ENCODE measurements at regions not wholly inside any gene's neighbourhood (a gene's known extent, or its start where the extent isn't known, plus 50 kb on each side); places are given as distances from the start of the nearest gene placed in this dataset.
"Not testable (repeated sequence)": the region's sequence is repeated elsewhere in the genome, so short reads cannot be mapped to it uniquely, and the experiment has no call there.

DNA sequence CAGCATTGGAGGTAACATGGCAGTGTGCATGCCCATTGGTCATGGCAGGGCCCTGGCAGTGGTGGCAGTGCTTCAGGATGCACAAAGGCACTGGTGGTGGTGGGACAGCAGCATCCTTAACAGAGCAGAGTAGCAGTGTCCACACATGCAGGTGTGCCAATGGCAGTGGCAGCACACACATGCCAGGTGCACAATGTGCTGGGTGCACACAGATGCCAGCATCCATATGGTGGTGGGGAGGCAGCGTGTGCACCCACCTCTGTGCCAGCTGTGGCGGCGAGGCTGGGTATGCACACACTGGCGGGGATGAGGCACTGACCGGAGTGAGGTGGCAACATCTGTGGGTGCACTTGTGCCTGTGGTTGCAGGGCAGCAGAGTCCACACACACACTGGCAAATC lies 150.6 kb downstream of the SI start:
- DNase-seq (ENCODE audit: low read depth), result no peak

DNA sequence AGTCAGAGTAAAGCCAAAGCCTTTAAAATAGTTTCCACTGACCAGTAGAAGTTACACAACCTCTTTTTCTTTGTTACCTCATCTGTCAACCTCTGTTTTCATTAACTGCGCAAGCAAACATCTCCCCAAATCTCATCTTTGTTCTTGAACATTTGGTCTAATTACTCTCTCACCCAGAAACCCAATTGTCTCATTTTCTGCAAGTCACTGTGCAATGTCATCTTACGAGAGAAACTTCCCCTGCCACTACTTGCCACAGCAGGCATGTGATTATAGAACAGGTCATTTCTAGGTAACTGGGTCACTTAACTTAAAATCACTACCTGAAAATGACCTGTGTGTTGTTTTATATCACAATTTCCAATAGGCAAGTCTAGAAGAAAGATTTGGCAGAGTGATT lies 159.4 kb downstream of the SI start:
- no peak for DNase-seq (ENCODE audit: low read depth)

DNA sequence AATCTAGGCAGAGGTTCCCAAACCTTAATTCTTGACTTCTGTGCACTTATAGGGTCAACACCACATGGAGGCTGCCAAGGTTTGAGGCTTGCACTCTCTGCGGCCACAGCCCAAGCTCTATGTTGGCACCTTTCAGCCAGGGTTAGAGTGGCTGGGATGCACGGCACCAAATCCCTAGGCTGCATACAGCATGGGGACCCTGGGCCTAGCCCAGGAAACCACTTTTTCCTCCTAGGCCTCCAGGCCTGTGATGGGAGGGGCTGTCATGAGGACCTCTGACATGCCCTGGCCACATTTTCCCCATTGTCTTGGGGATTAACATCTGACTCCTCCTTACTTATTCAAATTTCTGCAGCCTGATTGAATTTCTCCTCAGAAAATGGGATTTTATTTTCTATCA lies 165.4 kb downstream of the SI start:
- DNase-seq (ENCODE audit: low read depth), result no peak

DNA sequence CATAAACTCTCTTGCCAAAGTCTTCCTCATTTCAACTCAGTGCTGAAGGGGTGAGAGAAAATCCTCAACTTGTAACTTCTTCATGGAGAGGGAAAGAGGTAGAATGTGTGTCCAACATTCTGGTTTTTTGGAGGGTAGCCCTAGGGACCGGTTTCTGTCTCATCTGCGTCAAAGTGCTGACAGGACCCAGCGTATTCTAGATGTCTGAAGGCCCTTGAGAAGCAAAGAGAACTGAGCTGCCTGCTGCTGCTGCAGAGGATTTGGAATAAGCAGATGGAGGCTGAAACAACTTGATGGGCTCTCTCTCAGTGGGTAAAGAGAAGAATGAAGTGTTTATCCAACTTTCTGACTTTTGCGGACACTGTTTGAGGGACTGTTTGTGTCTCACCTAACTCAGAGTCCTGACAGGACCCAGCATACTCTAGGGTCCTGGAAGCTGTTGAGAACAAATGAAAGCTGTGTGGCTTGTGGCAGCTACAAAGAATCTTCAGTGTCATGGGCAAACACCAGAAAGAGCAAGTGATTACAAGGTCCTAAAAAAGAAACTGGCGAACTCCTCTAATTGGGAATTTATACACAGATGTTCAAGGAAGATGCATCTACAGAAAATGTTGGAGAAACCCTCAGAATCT lies 174.4 kb downstream of the SI start:
- DNase-seq (ENCODE audit: low read depth), result no peak

DNA sequence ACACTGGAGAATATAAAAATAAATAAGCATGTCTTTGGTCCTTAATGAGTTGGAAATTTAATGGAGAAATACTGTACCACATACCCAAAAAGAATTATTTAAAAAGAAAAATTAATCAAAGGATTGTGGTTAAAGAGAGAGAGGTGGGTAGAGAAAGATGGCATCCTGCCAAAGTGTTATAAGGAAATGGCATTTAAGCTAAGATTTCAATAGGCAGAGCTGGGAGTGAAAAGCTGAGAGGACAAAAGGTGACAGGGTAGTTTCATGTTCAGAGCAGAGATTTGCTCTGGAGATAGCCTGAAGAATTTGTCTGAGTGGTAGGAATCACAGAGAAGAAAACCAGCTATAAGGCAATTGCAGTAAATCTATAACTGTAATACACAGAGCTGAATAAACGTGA lies 181.0 kb downstream of the SI start:
- DNase-seq (ENCODE audit: low read depth), result no peak

DNA sequence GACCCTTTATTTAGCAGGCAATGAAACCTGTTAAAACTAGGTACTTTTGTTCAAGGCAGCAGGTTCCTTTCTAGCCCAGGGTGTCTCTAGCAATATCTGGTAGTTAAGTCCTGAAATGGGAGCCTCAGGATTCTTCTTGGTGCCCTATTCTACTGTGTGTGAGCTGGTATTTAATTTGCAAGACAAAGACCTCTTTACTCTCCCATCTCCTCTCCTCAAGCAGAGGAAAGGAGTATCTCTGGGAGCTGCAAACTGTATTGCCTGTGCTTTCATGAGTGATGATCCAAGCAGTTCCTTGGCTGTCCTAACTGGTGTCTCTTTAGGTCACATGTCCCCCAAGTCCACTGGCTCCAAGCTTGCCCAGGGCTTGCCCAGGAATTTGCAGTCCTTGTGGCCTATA lies 188.2 kb downstream of the SI start:
- DNase-seq (ENCODE audit: low read depth), result no peak

DNA sequence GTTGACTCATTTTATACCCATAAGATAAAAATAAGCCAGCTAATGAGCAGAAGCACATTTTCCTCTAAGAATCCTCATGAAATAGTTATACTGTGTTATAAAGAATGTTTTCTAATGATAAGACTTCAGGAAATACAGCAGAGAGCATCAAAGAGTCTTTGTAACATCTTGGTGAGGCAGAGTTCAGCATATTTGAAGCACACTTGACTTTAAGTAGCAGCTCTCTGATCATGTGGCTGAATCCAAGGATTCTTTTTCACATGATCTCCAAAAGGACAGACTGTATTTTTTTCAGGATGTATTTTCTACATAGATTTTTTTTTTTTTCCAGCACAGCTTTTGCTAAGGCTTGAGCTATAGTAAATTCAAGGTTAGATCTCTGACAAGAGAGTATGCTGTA lies 195.1 kb downstream of the SI start:
- no peak for DNase-seq (ENCODE audit: low read depth)

DNA sequence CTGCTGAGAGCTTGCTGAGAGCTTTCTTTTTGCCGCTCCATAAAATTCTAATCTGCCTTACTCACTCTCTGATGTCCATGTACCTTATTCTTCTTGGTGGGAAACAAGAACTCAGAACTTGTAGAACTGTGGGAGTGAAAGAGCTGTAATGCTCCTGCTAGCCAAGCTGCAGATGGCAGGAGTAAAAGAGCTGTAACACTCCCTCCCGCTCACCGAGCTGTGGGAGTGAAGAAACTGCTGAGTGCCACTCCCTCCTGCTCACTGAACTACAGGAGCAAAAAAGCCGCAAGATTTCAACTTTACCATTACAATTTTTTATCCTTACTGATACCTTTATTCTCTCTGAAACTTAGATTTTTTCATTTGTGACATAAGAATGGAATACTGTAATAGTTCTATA lies 199.1 kb downstream of the SI start:
- no peak for DNase-seq (ENCODE audit: low read depth)

DNA sequence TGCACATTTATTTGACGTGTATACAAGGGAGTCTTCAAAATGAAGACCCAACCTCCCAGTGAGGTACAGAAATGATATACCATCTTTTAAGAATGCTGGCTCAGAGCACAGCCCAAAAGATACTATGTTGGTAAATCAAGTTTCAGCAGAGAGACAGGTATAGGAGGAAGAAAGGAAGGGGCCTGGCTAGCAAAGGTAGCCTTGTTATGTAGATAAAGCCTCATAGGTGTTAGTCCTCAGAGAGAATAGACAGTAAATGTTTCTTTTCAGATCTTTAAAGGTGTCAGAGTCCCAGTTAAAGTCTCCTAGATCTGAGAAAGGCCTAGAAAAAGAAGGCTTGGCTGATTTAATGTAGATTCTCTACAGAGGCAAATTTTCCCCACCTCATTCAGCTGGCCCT lies 213.8 kb downstream of the SI start:
- DNase-seq (ENCODE audit: low read depth), result no peak

DNA sequence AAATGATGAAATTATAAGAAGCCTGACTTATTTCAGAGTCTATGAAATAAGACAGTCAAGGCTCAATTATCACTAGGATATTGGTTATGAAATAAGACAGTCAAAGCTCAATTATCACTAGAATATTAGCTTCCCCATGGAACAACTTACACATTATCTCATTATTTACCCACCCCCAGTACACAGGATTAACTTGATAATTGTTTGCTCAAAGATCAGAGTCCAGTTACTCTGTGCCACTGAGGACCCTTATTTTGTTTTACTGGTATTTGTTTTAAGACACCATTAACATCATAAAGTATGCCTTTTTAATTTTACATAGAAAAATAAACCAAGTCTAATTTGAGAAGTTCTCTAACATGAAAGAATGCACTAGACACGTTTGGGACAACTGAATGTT lies 225.4 kb downstream of the SI start:
- DNase-seq (ENCODE audit: low read depth), result no peak

DNA sequence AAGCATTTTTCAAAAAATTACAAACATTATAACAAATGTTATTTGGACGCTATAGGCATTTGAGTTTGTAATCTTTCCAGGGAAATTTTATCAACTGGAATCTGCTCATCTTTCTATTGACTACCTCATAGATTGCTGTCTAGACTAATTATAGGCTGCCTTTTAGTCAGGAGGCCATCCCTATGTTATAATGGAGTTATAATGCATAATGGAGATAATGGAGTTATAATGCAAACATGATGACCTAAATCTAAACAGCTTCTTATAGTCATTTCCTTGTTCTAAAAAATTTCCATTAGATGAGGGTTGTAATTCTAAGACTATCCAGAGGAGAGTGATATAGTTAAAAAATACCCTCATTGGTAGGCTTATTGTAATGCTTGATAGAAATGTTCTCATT lies 226.4 kb downstream of the SI start:
- DNase-seq (ENCODE audit: low read depth), result no peak

DNA sequence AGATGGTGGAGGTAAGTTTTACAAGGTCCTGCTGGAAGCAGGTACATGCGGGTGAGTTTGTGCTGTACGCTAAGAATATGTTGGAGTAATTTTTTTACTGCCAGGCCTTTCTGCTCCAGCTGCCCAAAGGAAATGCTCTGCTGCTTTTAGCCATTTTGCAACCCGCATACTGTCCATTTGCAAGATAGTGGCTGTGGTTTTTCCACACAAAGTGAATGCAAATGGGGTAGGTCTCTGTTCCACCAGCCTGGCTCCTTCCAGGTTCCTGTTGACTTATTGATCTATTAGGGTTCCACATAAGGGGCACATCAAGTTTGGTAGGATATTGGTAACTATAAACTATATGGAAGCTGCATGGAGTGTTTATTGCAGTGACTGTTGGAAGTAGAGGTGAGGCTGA lies 227.1 kb downstream of the SI start:
- DNase-seq (ENCODE audit: low read depth), result no peak

DNA sequence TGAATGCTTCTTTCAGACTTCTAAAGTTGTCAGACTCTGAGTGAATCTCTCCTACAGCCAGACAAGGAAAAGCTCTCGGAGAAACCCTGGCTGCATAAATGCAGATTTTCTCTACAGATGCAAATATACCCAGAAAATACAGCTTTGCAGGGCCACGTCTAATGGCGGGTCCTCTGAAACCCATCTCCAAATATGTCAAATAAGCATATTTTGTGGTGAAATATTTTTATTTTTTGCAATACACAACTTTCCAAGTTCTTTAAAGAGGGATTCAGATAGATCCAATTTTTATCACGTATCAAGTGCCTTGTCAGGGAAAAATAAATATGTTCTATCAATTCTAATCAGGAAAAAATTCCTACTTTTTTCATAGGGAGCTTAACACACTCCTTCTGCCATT lies 229.4 kb downstream of the SI start:
- DNase-seq (ENCODE audit: low read depth), result no peak

DNA sequence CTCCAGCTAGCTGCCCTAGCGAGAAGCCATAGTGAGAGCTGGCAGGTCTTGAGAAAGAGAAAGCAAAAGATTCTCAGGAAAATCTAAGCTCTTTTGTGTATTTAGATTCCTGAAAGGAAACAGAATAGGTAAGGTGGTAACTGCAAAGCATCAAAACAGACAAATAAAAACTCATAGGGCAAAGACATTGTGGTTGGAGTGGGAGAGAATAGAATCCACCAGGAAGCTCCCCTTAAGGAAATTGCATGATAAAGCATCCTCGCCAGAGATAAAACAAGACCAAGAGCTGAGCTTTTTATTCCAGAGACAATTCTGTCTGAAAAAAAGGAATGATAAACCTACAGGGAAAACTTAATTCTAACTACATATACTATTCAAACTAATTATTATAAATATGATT lies 232.6 kb downstream of the SI start:
- no peak for DNase-seq (ENCODE audit: low read depth)

DNA sequence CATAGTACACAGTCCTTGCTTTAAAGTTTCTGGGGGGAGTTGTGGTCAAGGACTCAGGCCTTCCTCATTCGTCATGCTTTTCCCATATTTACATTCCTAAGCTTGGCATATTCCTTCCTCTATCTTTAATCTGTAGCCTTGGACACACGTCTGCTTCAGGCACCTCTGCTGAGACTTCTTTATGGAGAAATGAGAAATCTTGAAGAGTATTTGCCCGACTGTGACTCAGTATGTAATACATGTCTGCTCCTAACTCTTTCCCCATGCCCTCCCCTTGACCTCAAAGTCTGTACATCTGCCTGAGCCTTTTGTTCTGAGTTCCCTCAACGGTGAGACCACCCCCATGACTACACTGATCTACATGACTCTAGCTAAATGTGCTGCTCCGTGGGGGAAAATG lies 246.1 kb downstream of the SI start:
- no peak for DNase-seq (ENCODE audit: low read depth)

DNA sequence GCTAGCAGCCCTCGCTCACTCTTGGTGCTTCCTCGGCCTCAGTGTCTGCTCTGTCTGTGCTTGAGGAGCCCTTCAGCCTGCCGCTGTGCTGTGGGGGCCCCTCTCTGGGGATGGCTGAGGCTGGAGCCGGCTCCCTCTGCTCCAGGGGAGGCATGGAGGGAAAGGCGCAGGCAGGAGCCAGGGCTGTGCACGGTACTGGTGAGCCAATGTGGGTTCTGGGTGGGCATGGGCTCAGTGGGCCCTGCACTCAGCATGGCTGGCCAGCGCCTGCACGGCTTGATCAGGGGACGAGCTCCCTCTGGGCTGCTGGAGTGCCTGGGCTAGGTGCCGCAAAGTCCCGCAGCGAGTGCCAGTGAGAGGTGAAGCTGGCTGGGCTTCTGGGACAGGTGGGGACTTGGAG lies 260.0 kb downstream of the SI start:
- DNase-seq (ENCODE audit: low read depth), result no peak

DNA sequence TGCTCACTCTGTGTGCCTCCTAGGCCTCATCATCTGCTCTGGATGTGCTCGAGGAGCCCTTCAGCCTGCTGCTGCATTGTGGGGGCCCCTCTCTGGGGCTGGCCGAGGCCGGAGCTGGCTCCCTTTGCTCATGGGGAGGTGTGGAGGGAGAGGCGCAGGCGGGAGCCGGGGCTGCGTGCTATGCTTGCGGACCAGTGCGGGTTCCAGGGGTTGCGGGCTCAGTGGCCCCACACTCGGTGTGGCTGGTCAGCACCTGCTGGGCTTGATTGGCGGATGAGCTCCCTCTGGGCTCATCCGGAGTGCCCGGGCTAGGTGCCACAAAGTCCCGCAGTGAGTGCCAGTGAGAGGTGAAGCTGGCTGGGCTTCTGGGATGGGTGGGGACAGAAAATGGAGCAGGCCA lies 264.2 kb downstream of the SI start:
- DNase-seq (ENCODE audit: low read depth), result no peak

DNA sequence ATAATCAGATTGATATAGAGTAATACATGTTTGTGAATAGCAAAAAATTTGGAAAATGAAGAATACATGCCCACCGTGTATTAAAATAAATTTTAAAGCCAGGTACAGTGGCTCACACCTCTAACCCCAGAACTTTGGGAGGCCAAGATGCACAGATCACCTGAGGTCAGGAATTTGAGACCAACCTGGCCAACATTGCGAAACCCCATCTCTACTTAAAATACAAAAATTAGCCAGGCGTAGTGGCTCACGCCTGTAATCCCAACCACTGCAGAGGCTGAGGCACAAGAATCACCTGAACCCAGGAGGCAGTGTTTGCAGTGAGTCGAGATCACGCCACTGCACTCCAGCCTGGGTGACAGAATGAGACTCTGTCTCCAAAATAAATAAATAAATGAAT lies 266.3 kb downstream of the SI start:
- DNase-seq (ENCODE audit: low read depth), result no peak

DNA sequence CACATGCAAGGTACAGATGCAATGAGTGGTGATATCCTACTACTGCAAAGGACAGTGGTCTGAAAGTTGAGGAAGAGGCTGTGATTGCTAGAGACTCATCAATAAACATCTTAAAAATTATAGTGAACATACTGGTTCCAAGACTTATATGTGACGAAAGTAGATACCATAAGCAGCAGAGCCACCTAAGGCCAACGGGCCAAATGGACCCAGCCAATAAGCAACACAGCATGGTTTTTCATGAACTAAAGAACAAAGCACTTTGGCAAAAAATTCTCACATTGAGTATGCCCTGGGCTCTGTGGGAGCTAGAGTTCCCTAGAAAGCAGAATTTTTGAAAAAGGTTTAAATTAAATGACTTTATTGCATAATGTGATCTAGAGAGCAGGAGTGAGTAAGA lies 272.1 kb downstream of the SI start:
- no peak for DNase-seq (ENCODE audit: low read depth)

DNA sequence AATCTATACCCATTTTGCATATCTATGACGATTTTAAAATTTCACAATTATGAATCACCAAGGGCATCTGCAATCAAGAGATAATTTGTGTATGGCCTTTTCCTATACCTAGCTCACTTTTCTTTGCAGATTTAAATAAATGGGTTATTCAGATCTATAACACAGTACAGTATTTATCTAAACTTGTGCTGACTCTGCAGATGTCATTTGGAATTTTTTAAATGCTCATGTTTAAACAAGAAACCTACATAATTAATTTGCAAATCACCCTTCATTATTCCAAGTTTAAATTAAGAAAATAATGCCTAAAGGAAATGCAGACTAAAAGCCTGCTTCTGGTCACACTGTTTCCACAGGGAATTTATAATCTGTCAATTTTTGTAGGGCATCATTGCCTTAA lies 284.2 kb downstream of the SI start:
- no peak for DNase-seq (ENCODE audit: low read depth)

DNA sequence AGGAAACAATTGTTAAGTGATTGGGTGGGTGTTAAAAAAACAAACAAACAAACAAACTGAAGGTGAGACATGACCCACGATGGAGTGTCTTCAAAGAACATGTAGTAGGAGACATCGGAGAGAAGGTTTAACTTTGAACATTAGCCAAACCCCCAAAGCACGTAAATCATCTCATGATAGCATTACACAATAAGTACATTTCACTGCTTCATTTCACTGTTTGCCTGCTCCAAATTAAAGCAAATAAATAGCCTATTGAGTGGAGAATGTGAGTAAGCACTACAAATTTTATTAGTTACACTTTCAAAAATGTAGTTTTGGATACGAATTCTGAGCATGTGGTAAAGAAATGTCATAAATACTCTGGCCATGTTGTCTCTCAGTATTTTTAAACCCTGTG lies 287.0 kb downstream of the SI start:
- DNase-seq (ENCODE audit: low read depth), result no peak

DNA sequence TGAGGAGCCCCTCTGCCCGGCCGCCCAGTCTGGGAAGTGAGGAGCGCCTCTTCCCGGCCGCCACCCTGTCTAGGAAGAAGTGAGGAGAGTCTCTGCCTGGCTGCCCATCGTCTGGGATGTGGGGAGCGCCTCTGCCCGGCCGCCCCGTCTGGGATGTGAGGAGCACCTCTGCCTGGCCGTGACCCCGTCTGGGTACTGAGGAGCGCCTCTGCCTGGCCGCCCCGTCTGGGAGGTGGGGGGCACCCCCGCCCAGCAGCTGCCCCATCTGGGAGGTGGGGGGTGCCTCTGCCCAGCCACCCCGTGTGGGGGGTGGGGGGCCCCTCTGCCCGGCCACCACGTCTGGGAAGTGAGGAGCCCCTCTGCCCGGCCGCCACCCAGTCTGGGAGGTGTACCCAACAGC lies 293.9 kb downstream of the SI start:
- not testable (repeated sequence) for DNase-seq (ENCODE audit: low read depth)

DNA sequence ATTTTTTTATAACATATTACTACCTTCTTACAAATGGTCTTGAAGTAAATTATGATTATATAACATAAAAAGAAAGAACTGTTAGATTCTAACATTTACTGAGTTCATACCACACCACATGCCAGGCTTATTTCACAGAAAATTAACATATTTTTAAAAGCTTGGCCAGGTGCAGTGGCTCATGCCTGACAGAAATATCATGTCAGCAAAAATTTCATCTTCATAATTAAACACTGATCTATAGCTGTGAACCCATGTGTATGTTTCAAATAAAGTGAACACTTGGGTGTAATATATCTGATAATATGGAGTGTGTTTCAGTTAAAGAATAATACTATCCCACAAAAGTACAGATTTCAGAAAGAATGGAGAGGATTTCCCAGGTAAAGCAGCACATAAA lies 296.5 kb downstream of the SI start:
- no peak for DNase-seq (ENCODE audit: low read depth)

DNA sequence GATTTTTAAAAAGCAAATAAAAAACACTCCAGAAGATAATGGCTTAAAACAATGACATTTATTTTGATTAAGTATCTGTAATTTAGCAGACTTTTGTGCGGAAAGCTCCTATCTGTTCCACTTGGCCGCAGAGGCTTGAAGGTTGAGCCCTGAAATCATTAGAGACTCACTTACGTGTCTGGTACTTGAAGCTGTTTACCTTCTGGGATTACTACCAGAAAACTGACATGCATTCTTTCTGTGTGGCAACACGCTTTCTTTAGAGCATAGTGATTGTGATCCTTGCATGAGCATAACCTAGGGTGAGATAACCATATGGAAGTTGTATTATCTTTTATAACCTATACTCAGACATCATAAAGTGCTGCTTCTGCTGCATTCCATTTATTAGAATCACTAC lies 298.5 kb downstream of the SI start:
- DNase-seq (ENCODE audit: low read depth), result no peak

DNA sequence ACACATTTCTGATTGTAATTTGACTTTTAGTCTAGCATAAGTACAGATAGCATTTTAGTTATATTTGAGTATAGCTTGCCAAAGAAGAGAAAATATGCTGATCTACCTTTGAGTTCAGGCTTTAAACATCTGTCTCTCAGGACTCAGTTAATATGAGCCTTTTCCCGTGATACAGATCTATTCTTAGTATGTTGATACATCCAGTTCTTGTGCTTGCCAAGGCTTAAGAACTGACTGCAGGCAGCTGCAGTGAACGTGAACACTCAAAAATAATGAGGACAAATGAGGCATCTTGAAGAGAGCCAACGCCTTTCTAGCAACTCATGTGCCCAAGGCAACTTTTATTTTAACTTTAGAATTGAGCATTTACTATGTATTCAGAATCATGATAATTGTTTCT lies 325.5 kb downstream of the SI start:
- DNase-seq (ENCODE audit: low read depth), result no peak

Data from stromal cell of bone marrow (primary cell).